PC-9 (cell line): ENCODE measurements at regions not wholly inside any gene's neighbourhood (a gene's known extent, or its start where the extent isn't known, plus 50 kb on each side); places are given as distances from the start of the nearest gene placed in this dataset.

ENCODE experiments used
- CTCF ChIP-seq: fragments of 200-600 bp; sonication (generic); conservative IDR thresholded peaks from 2 replicates; pipeline ENCODE4 v1.6.1; 2017; ENCODE audit warnings: mixed run types, antibody characterized with exemption, mild to moderate bottlenecking, moderate library complexity
- EZH2 ChIP-seq: fragments of 200-600 bp; sonication (generic); IDR thresholded peaks from 2 replicates; pipeline ENCODE4 v1.8.0; 2017; ENCODE audit warnings: antibody characterized with exemption, low read depth

DNA sequence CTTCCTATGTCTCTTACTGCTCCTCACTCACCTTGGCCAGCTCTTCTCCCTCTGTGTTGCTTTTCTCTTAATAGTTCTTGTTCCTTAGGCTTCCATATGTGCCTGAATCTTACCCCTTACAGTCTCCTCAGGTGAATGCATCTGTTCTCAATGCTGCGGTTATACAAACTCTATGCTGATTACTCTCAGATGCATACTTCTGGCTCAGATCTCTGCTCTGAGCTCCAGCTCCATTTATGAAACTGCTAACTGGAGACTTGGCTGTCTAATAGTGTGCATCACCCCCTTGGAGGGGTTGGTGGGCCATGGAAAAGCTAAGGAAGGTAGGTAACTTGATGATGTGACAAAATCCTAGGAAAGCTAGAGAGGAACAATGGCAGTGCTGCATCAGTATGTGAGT lies 422.5 kb downstream of the TMEM135 start:
- no peak for TF ChIP-seq CTCF
- TF ChIP-seq EZH2: no peak
